ENCODE measurements at regions not wholly inside any gene's neighbourhood (a gene's known extent, or its start where the extent isn't known, plus 50 kb on each side); places are given as distances from the start of the nearest gene placed in this dataset.

DNA sequence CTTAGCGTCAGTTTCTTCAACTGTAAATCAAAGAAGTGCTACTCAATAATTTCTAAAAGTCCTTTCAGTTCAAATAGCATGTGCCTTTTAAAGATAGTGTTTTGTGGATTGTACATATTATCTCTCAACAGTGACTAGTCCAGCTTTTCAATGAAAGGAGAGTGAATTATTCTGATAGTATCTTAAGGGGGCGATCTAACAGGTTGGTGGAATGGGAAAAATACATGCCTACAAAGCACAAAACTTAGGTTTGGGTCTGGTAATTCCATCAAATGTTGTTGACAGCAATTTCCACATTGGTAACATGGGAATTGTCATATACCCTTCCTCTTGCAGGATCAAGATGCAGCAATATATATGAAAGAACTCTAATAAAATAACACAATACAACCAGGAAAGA is 50.1 kb upstream of the HDGFL1 start:
- ATAC-seq = no peak
- DNase-seq = no peak
- intact Hi-C loops (cut with DNase I) = no loop called here
